ENCODE measurements at regions not wholly inside any gene's neighbourhood (a gene's known extent, or its start where the extent isn't known, plus 50 kb on each side); places are given as distances from the start of the nearest gene placed in this dataset.

GRCh38 chr3:87367736-87368135 is 91.4 kb upstream of the POU1F1 start:
- no peaks in the 10 kb centered on the region for H3K9me3 ChIP-seq (ENCODE audit: control insufficient read depth in 4 of 4, low read length in 3 of 4)
- DNase-seq (ENCODE audit: low spot score) = no peak
- no peaks in the 10 kb centered on the region for H3K36me3 ChIP-seq (ENCODE audit: control insufficient read depth in 4 of 4, insufficient read depth in 3 of 4, low read depth in 1 of 4, low read length in 3 of 4)
- 36% methylated on average over 1 of the region's 1 CpG for WGBS
- H3K4me3 ChIP-seq (ENCODE audit: low read depth in 1 of 3, low read length in 3 of 3) = no peak overlapping the region
- no peak overlapping the region for H3K27ac ChIP-seq (ENCODE audit: low read depth in 1 of 2, low read length in 2 of 2)
- peaks cover 0 to 5% (median 1%) of the 10 kb centered on the region in 4 donors for H3K27me3 ChIP-seq (ENCODE audit: control insufficient read depth in 4 of 4, insufficient read depth in 4 of 4, low read length in 3 of 4)
- H3K9ac ChIP-seq (ENCODE audit: low read depth in 1 of 2, low read length in 2 of 2) = no peak overlapping the region
- TF ChIP-seq RXRA (IDR thresholded peaks at IDR 0.05) (no peak), FOXA2 (IDR thresholded peaks at IDR 0.05) (no peak), YY1 (IDR thresholded peaks at IDR 0.05) (no peak), RAD21 (IDR thresholded peaks at IDR 0.05) (no peak), ATF3 (IDR thresholded peaks at IDR 0.05) (no peak), CTCF (IDR thresholded peaks at IDR 0.05; ENCODE audit: low read depth, low read length, missing input control) (no peak), JUND (IDR thresholded peaks at IDR 0.05) (no peak), ZBTB33 (IDR thresholded peaks at IDR 0.05) (no peak)
- H3K4me1 ChIP-seq (ENCODE audit: control insufficient read depth in 4 of 4, insufficient read depth in 4 of 4, low read length in 3 of 4) = no peaks in the 10 kb centered on the region

GRCh38 chr3:87363721-87364120 is 87.3 kb upstream of the POU1F1 start:
- 42% methylated on average over 2 of the region's 2 CpGs for WGBS
- Histone ChIP-seq H3K36me3 (ENCODE audit: control insufficient read depth in 4 of 4, insufficient read depth in 3 of 4, low read depth in 1 of 4, low read length in 3 of 4) (no peaks in the 10 kb centered on the region), H3K9me3 (ENCODE audit: control insufficient read depth in 4 of 4, low read length in 3 of 4) (no peaks in the 10 kb centered on the region), H3K27me3 (ENCODE audit: control insufficient read depth in 4 of 4, insufficient read depth in 4 of 4, low read length in 3 of 4) (peaks cover 0 to 5% (median 1%) of the 10 kb centered on the region in 4 donors), H3K4me1 (ENCODE audit: control insufficient read depth in 4 of 4, insufficient read depth in 4 of 4, low read length in 3 of 4) (no peaks in the 10 kb centered on the region), H3K4me3 (ENCODE audit: low read depth in 1 of 3, low read length in 3 of 3) (no peak overlapping the region), H3K9ac (ENCODE audit: low read depth in 1 of 2, low read length in 2 of 2) (no peak overlapping the region), H3K27ac (ENCODE audit: low read depth in 1 of 2, low read length in 2 of 2) (no peak overlapping the region)
- no peak for DNase-seq (ENCODE audit: low spot score)
- TF ChIP-seq ATF3 (IDR thresholded peaks at IDR 0.05) (no peak), HNF4A (conservative IDR thresholded peaks at IDR 0.05) (no peak), REST (IDR thresholded peaks at IDR 0.05) (no peak), FOXA2 (IDR thresholded peaks at IDR 0.05) (no peak), JUND (IDR thresholded peaks at IDR 0.05) (no peak)

Data from liver (tissue), 8 donors.